ENCODE measurements at regions not wholly inside any gene's neighbourhood (a gene's known extent, or its start where the extent isn't known, plus 50 kb on each side); places are given as distances from the start of the nearest gene placed in this dataset.

DNA sequence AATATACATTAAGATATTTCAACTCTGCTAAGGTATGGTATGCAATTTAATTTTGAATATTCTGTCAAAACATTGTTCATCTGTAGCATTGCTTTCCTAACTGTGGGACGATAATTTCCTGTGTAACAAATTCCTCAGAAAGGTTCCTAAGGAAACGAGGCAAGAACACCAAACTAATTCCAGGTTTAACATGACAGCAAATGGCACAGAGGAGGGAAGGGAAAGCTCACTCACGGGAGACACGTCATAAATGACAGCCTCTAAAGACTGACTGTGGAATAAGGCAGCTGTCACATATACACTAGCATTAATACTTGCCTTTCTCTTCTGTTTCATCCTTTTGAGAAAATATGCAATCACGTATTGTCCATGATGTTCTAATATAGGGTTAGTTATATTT lies 380.6 kb downstream of the LIG4 start:
- intact Hi-C loops (cut with DNase I) = no loop called here

DNA sequence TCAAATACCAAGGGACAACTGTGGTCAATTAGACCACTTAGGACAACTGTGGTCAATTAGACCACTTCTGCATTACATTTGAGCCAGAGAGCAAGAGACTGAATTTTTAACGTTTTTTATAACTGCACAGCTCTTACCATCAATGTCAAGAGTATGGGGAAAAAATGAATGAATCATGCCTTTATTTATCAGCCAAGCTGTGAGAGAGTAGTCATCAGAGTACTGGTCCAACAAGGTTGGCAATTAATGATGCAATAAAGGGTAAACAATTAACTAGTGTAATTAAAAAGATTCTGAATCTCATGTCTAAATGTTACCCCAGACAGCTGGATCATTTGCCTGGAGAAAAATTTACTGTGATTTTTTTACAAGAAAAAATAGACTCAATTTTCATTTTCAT lies 381.1 kb downstream of the LIG4 start:
- Histone ChIP-seq H3K9me3 (no peaks in the 10 kb centered on the region), H3K4me3 (no peak overlapping the region), H3K36me3 (no peaks in the 10 kb centered on the region), H3K27me3 (no peaks in the 10 kb centered on the region), H3K27ac (no peak overlapping the region), H3K4me1 (peaks cover 0 to 4% of the 10 kb centered on the region in 2 donors)
- TF ChIP-seq, protein P1, sequence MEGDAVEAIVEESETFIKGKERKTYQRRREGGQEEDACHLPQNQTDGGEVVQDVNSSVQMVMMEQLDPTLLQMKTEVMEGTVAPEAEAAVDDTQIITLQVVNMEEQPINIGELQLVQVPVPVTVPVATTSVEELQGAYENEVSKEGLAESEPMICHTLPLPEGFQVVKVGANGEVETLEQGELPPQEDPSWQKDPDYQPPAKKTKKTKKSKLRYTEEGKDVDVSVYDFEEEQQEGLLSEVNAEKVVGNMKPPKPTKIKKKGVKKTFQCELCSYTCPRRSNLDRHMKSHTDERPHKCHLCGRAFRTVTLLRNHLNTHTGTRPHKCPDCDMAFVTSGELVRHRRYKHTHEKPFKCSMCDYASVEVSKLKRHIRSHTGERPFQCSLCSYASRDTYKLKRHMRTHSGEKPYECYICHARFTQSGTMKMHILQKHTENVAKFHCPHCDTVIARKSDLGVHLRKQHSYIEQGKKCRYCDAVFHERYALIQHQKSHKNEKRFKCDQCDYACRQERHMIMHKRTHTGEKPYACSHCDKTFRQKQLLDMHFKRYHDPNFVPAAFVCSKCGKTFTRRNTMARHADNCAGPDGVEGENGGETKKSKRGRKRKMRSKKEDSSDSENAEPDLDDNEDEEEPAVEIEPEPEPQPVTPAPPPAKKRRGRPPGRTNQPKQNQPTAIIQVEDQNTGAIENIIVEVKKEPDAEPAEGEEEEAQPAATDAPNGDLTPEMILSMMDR (IDR thresholded peaks at IDR 0.05) = no peak
- DNase-seq (no peak), ATAC-seq (no peak)
- intact Hi-C loops (cut with DNase I) = no loop called here

More for the DNA sequence above, 380.6 kb downstream of the LIG4 start:
- peaks cover 0 to 4% of the 10 kb centered on the region in 2 donors for H3K4me1 ChIP-seq
- DNase-seq = no peak
- no peak overlapping the region for H3K27ac ChIP-seq
- TF ChIP-seq, protein P1 (IDR thresholded peaks at IDR 0.05) = no peak
- H3K9me3 ChIP-seq = no peaks in the 10 kb centered on the region
- H3K36me3 ChIP-seq = no peaks in the 10 kb centered on the region
- no peak overlapping the region for H3K4me3 ChIP-seq
- H3K27me3 ChIP-seq = no peaks in the 10 kb centered on the region
- ATAC-seq = no peak

DNA sequence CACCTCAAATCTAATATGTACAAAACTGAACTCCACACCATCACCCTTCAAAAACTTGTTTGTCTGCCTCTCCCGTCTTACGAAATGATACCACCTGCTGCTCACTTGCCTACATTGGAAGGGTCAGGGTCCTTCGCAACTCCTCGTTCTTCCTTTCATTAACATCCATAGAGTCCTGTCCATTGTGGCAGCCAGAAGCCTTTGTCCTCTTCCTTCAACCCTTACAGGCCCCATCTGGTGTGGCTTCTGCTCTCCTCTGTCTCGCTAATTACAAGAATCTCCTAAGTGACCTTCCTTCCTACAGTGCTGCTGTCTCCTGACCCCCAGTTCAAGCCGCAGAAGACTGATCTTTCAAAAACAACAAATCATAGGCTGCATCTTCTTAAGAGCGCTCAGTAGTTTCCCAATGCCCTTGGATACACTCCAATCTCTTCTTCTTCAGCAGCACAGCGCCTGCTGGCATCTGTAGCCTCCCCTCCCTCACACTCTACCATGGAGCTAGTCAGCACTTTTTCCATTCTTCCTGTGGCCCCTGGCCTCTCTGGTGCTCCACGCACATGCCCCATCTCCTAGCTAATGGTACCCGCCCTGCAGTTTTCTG lies 382.7 kb downstream of the LIG4 start:
- intact Hi-C loops (cut with DNase I) = no loop called here
- Histone ChIP-seq H3K27ac (no peak overlapping the region), H3K4me3 (no peak overlapping the region), H3K9me3 (no peaks in the 10 kb centered on the region), H3K4me1 (peaks cover 0 to 4% of the 10 kb centered on the region in 2 donors), H3K36me3 (no peaks in the 10 kb centered on the region), H3K27me3 (no peaks in the 10 kb centered on the region)
- TF ChIP-seq, protein P1 (IDR thresholded peaks at IDR 0.05) = no peak
- ATAC-seq (no peak), DNase-seq (peak in 1 of 4 donors; percentile 44)

DNA sequence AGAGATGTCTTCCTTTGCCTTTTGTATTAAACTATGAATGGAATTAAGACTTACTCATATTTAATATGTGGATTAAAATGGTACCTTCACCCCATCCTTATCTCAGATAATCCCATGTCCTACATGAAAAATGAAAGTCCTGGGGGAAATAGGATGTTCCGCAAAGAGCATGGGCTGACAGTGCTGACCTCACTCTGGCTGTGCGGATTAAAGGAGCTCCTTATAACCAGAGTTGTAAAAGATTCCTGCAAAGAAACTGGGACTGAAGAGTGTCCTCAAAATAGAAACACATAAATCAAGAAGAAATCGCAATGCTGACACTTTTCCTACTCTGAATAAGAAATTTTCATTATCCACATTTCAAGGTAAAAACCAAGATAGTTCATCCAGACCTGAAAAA lies 384.5 kb downstream of the LIG4 start:
- H3K27me3 ChIP-seq = no peaks in the 10 kb centered on the region
- H3K4me3 ChIP-seq = no peak overlapping the region
- TF ChIP-seq, protein P1 (IDR thresholded peaks at IDR 0.05) = no peak
- peaks cover 0 to 4% of the 10 kb centered on the region in 2 donors for H3K4me1 ChIP-seq
- no peaks in the 10 kb centered on the region for H3K36me3 ChIP-seq
- DNase-seq (no peak), ATAC-seq (no peak)
- intact Hi-C loops (cut with DNase I) = no loop called here
- H3K27ac ChIP-seq = no peak overlapping the region
- no peaks in the 10 kb centered on the region for H3K9me3 ChIP-seq

DNA sequence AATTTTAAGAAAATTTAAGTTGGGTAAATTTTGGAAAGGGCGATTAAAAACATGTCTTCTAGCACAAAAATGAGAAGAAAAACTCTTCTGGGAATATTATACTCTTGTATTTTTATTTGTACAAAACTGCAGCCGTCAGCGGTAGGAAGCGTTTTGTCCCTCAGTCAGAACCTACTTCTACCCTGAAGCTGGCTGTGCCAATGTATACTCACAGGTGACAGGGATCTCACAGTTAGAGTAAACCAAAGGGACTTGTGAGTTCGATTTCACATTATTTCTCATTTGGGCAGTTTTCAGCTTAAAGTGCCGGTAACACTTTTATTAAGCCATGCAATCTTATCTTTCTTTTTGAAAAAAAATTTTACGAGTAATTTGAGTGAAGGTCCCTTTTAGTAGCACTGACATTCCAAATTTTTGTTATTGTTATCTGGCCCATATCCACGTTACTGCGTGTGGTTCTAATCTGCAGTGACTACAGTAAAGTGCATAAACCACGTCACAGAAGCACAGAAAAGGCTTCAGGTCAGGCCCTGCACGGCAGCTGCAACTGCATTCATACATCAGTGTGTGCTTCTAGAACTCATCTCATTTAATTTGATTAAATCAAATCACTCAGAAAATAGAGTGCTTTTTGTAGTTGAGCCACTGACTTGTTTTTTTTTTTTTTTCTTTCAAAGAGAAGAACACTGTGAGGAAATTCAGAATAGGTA lies 387.3 kb downstream of the LIG4 start:
- H3K4me1 ChIP-seq = no peaks in the 10 kb centered on the region
- intact Hi-C loops (cut with DNase I) = no loop called here
- no peaks in the 10 kb centered on the region for H3K9me3 ChIP-seq
- ATAC-seq = no peak
- no peaks in the 10 kb centered on the region for H3K36me3 ChIP-seq
- H3K27me3 ChIP-seq = no peaks in the 10 kb centered on the region
- TF ChIP-seq, protein P1 (IDR thresholded peaks at IDR 0.05) = no peak
- no peak overlapping the region for H3K27ac ChIP-seq
- no peak for DNase-seq
- H3K4me3 ChIP-seq = no peak overlapping the region

Data from left lung (tissue), 4 donors.